ENCODE measurements at regions not wholly inside any gene's neighbourhood (a gene's known extent, or its start where the extent isn't known, plus 50 kb on each side); places are given as distances from the start of the nearest gene placed in this dataset.

DNA sequence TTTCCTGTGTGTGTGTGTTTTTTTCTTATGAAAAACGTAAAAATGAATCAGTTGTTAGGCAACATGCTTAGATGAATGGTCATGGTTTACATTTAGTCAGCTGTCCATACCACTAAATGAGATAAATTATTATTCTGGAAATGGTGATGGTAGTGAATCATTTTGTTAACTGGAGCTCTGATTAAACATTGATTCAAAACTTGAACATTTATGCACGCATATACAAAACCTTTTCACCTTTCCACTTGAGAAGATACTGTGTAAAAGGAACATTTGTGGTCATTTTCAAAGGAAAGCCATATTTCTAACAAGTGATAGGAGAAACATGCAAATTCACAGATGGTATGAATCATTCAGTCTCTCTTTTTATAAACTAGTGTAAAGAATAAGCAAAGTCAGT is 162.0 kb downstream of the SLC25A46 start:
- Mint-ChIP-seq H3K27ac (no peak overlapping the region), H3K36me3 (no peaks in the 10 kb centered on the region), H3K27me3 (ENCODE audit: low read depth in 3 of 3) (peaks cover 0 to 2% (median 2%) of the 10 kb centered on the region in 3 donors), H3K4me1 (no peaks in the 10 kb centered on the region), H3K4me3 (no peak overlapping the region), H3K9me3 (peaks cover 0 to 5% (median 4%) of the 10 kb centered on the region in 7 donors)
- Histone ChIP-seq H2AFZ (ENCODE audit: insufficient read depth, low read depth, low read length, poor library complexity, severe bottlenecking) (no peak overlapping the region), H4K20me1 (ENCODE audit: insufficient read depth, low read length) (no peaks in the 10 kb centered on the region), H3K36me3 (replicated peaks in 1 of 2; ENCODE audit: control insufficient read depth in 1 of 2, insufficient read depth in 2 of 2, low read length in 2 of 2) (no peaks in the 10 kb centered on the region), H3K4me3 (replicated peaks in 1 of 3; ENCODE audit: low read depth in 2 of 3, low read length in 3 of 3) (no peak overlapping the region), H3K27me3 (ENCODE audit: control insufficient read depth in 2 of 2, insufficient read depth in 2 of 2, low read length in 2 of 2) (no peaks in the 10 kb centered on the region), H3K27ac (ENCODE audit: low read depth in 1 of 2, low read length in 2 of 2) (no peak overlapping the region), H3K4me1 (ENCODE audit: control insufficient read depth in 1 of 2, insufficient read depth in 2 of 2, low read length in 2 of 2) (no peaks in the 10 kb centered on the region), H3K79me2 (ENCODE audit: insufficient read depth, low read length) (no peaks in the 10 kb centered on the region), H3K9ac (ENCODE audit: insufficient read depth, low read length, poor library complexity, severe bottlenecking) (no peak overlapping the region), H3K4me2 (replicated peaks; ENCODE audit: extremely low read depth, low read length, poor library complexity, severe bottlenecking) (no peak overlapping the region), H3K9me3 (replicated peaks in 1 of 2; ENCODE audit: control insufficient read depth in 1 of 2, insufficient read depth in 1 of 2, low read length in 2 of 2) (no peaks in the 10 kb centered on the region)
- WGBS (ENCODE audit: insufficient coverage): no CpG with 5 or more reads among the region's 2 CpGs
- intact Hi-C loops (cut with micrococcal nuclease): no loop called here
- TF ChIP-seq, protein P1, sequence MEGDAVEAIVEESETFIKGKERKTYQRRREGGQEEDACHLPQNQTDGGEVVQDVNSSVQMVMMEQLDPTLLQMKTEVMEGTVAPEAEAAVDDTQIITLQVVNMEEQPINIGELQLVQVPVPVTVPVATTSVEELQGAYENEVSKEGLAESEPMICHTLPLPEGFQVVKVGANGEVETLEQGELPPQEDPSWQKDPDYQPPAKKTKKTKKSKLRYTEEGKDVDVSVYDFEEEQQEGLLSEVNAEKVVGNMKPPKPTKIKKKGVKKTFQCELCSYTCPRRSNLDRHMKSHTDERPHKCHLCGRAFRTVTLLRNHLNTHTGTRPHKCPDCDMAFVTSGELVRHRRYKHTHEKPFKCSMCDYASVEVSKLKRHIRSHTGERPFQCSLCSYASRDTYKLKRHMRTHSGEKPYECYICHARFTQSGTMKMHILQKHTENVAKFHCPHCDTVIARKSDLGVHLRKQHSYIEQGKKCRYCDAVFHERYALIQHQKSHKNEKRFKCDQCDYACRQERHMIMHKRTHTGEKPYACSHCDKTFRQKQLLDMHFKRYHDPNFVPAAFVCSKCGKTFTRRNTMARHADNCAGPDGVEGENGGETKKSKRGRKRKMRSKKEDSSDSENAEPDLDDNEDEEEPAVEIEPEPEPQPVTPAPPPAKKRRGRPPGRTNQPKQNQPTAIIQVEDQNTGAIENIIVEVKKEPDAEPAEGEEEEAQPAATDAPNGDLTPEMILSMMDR (IDR thresholded peaks at IDR 0.05): no peak
- DNase-seq: no peak

DNA sequence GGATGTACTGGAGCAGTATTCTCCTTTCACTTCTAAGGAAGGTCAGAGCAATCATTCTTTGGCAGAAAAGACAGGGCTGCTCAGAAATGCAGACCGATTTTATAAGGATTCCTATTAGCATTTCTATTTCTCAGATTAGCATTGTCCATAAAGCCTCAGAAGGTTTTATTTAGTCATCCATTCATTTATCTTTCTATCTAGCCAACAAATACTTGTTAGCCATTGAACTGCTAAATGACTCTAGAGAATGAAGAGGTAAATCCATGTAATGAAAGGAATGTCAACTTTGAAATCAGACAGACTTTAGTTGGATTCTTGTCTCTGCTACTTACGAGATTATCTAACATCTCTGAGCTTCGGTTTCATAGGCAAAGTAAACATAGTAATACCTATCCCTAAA is 165.2 kb downstream of the SLC25A46 start:
- no peak overlapping the region for H3K4me3 ChIP-seq (replicated peaks in 1 of 3; ENCODE audit: low read depth in 2 of 3, low read length in 3 of 3)
- H3K27ac ChIP-seq (ENCODE audit: low read depth in 1 of 2, low read length in 2 of 2): no peak overlapping the region
- no peaks in the 10 kb centered on the region for H3K9me3 ChIP-seq (replicated peaks in 1 of 2; ENCODE audit: control insufficient read depth in 1 of 2, insufficient read depth in 1 of 2, low read length in 2 of 2)
- H3K79me2 ChIP-seq (ENCODE audit: insufficient read depth, low read length): no peaks in the 10 kb centered on the region
- no peaks in the 10 kb centered on the region for H4K20me1 ChIP-seq (ENCODE audit: insufficient read depth, low read length)
- Mint-ChIP-seq H3K4me3 (no peak overlapping the region), H3K9me3 (peaks cover 0 to 10% (median 2%) of the 10 kb centered on the region in 7 donors), H3K27me3 (ENCODE audit: low read depth in 3 of 3) (no peaks in the 10 kb centered on the region), H3K27ac (no peak overlapping the region), H3K36me3 (no peaks in the 10 kb centered on the region), H3K4me1 (no peaks in the 10 kb centered on the region)
- intact Hi-C loops (cut with micrococcal nuclease): no loop called here
- H3K36me3 ChIP-seq (replicated peaks in 1 of 2; ENCODE audit: control insufficient read depth in 1 of 2, insufficient read depth in 2 of 2, low read length in 2 of 2): no peaks in the 10 kb centered on the region
- H3K4me1 ChIP-seq (ENCODE audit: control insufficient read depth in 1 of 2, insufficient read depth in 2 of 2, low read length in 2 of 2): no peaks in the 10 kb centered on the region
- H2AFZ ChIP-seq (ENCODE audit: insufficient read depth, low read depth, low read length, poor library complexity, severe bottlenecking): no peak overlapping the region
- no peak overlapping the region for H3K4me2 ChIP-seq (replicated peaks; ENCODE audit: extremely low read depth, low read length, poor library complexity, severe bottlenecking)
- H3K9ac ChIP-seq (ENCODE audit: insufficient read depth, low read length, poor library complexity, severe bottlenecking): no peak overlapping the region
- DNase-seq: no peak
- H3K27me3 ChIP-seq (ENCODE audit: control insufficient read depth in 2 of 2, insufficient read depth in 2 of 2, low read length in 2 of 2): no peaks in the 10 kb centered on the region
- WGBS (ENCODE audit: insufficient coverage): 100% methylated on average over 1 of the region's 3 CpGs
- TF ChIP-seq, protein P1 (IDR thresholded peaks at IDR 0.05): no peak

Measured in CD14-positive monocyte (primary cell).